GM23338 (cell line): ENCODE measurements at regions not wholly inside any gene's neighbourhood (a gene's known extent, or its start where the extent isn't known, plus 50 kb on each side); places are given as distances from the start of the nearest gene placed in this dataset. TPM values are rescaled to one million over a fixed set of nuclear protein-coding genes. Genes with fewer than 3 reads are reported as not detected.

Experiments used
- small RNA-seq: library from RNA; depleted of rRNA; stranded (forward); fragments of <200 nt; gene quantifications from one replicate; pipeline ENCODE3, GENCODE V24; 2014; ENCODE audit warnings: low replicate concordance
- TF ChIP-seq, protein P1 (sequence below): fragments of 250-450 bp; sonication (Bioruptor Pico); IDR thresholded peaks from 2 replicates; pipeline ENCODE4 v1.5.0; 2020; ENCODE audit warnings: mild to moderate bottlenecking, moderate library complexity

DNA sequence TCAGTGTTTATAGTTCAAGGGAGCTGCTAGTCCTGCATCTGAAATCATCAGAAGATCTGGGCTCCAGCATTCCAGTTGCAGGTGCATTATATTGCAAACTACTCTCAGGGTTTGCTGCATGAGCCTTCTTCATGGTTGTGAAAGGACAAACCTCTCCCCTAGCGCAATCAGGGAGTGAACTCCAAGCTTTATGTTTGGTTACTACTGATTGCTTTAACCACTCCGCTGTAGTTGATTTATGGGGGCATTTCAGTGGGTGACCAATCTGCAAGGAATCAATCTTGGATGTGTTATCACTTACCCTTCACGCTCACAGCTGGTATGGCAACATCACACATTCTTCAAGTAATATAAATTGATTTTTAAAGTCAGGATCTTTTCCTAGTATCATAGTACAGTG, 552.1 kb downstream of the SPOCK3 start (continued):
- TF ChIP-seq, protein P1, sequence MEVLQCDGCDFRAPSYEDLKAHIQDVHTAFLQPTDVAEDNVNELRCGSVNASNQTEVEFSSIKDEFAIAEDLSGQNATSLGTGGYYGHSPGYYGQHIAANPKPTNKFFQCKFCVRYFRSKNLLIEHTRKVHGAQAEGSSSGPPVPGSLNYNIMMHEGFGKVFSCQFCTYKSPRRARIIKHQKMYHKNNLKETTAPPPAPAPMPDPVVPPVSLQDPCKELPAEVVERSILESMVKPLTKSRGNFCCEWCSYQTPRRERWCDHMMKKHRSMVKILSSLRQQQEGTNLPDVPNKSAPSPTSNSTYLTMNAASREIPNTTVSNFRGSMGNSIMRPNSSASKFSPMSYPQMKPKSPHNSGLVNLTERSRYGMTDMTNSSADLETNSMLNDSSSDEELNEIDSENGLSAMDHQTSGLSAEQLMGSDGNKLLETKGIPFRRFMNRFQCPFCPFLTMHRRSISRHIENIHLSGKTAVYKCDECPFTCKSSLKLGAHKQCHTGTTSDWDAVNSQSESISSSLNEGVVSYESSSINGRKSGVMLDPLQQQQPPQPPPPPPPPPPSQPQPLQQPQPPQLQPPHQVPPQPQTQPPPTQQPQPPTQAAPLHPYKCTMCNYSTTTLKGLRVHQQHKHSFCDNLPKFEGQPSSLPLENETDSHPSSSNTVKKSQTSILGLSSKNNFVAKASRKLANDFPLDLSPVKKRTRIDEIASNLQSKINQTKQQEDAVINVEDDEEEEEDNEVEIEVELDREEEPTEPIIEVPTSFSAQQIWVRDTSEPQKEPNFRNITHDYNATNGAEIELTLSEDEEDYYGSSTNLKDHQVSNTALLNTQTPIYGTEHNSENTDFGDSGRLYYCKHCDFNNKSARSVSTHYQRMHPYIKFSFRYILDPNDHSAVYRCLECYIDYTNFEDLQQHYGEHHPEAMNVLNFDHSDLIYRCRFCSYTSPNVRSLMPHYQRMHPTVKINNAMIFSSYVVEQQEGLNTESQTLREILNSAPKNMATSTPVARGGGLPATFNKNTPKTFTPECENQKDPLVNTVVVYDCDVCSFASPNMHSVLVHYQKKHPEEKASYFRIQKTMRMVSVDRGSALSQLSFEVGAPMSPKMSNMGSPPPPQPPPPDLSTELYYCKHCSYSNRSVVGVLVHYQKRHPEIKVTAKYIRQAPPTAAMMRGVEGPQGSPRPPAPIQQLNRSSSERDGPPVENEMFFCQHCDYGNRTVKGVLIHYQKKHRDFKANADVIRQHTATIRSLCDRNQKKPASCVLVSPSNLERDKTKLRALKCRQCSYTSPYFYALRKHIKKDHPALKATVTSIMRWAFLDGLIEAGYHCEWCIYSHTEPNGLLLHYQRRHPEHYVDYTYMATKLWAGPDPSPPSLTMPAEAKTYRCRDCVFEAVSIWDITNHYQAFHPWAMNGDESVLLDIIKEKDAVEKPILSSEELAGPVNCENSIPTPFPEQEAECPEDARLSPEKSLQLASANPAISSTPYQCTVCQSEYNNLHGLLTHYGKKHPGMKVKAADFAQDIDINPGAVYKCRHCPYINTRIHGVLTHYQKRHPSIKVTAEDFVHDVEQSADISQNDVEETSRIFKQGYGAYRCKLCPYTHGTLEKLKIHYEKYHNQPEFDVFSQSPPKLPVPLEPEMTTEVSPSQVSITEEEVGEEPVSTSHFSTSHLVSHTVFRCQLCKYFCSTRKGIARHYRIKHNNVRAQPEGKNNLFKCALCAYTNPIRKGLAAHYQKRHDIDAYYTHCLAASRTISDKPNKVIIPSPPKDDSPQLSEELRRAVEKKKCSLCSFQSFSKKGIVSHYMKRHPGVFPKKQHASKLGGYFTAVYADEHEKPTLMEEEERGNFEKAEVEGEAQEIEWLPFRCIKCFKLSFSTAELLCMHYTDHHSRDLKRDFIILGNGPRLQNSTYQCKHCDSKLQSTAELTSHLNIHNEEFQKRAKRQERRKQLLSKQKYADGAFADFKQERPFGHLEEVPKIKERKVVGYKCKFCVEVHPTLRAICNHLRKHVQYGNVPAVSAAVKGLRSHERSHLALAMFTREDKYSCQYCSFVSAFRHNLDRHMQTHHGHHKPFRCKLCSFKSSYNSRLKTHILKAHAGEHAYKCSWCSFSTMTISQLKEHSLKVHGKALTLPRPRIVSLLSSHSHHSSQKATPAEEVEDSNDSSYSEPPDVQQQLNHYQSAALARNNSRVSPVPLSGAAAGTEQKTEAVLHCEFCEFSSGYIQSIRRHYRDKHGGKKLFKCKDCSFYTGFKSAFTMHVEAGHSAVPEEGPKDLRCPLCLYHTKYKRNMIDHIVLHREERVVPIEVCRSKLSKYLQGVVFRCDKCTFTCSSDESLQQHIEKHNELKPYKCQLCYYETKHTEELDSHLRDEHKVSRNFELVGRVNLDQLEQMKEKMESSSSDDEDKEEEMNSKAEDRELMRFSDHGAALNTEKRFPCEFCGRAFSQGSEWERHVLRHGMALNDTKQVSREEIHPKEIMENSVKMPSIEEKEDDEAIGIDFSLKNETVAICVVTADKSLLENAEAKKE (CRISPR knock-in tag) = no peak

Small RNA genes in the stretch of these regions (small RNA-seq; reads per million reads assigned to genes)
- not detected for gene RF00019
